Loucy (cell line): ENCODE measurements at regions not wholly inside any gene's neighbourhood (a gene's known extent, or its start where the extent isn't known, plus 50 kb on each side); places are given as distances from the start of the nearest gene placed in this dataset.

ENCODE experiments used
- H2AFZ ChIP-seq: fragments of 200-600 bp; sonication (generic); 2 replicates; pipeline ENCODE4 v1.6.0; 2016; ENCODE audit warnings: antibody characterized with exemption, mild to moderate bottlenecking, low read length, moderate library complexity
- H3F3A ChIP-seq: fragments of 200-600 bp; 2 replicates; pipeline ENCODE4 v1.6.0; 2016; ENCODE audit warnings: antibody characterized with exemption, low read depth, mild to moderate bottlenecking
- H3K27me3 ChIP-seq: fragments of 200-600 bp; sonication (generic); 2 replicates; pipeline ENCODE4 v1.6.1; 2014; ENCODE audit warnings: low read length, mild to moderate bottlenecking; ENCODE audit not compliant: insufficient read depth, poor library complexity, severe bottlenecking
- H3K36me3 ChIP-seq: fragments of 200-600 bp; sonication (generic); 2 replicates; pipeline ENCODE4 v1.6.1; 2016; ENCODE audit warnings: low read length; ENCODE audit not compliant: insufficient read depth
- H3K4me1 ChIP-seq: fragments of 200-600 bp; sonication (generic); 2 replicates; pipeline ENCODE4 v1.5.1; 2014; ENCODE audit warnings: low read length, mild to moderate bottlenecking; ENCODE audit not compliant: insufficient read depth, poor library complexity, severe bottlenecking
- H3K4me2 ChIP-seq: fragments of 200-600 bp; sonication (generic); 2 replicates; pipeline ENCODE4 v1.6.0; 2014; ENCODE audit warnings: antibody characterized with exemption, low read length, low read depth, mild to moderate bottlenecking; ENCODE audit not compliant: poor library complexity, severe bottlenecking
- H3K4me3 ChIP-seq: fragments of 200-600 bp; sonication (generic); 2 replicates; pipeline ENCODE4 v1.5.1; 2014; ENCODE audit warnings: low read length, mild to moderate bottlenecking, mixed read lengths; ENCODE audit not compliant: poor library complexity, severe bottlenecking
- H3K79me2 ChIP-seq: fragments of 200-600 bp; sonication (generic); 2 replicates; pipeline ENCODE4 v1.6.1; 2014; ENCODE audit warnings: low read length; ENCODE audit not compliant: insufficient read depth
- H3K9ac ChIP-seq: fragments of 200-600 bp; sonication (generic); 2 replicates; pipeline ENCODE4 v1.6.0; 2014; ENCODE audit warnings: mild to moderate bottlenecking, low read depth, low read length, moderate library complexity; ENCODE audit not compliant: poor library complexity, severe bottlenecking
- H3K9me2 ChIP-seq: fragments of 200-600 bp; sonication (generic); replicated peaks from 2 replicates; pipeline ENCODE4 v1.6.1; 2016; ENCODE audit warnings: low read depth, low read length, mixed read lengths
- H3K9me3 ChIP-seq: fragments of 200-600 bp; sonication (generic); 2 replicates; pipeline ENCODE4 v1.6.1; 2014; ENCODE audit warnings: mild to moderate bottlenecking, antibody characterized with exemption, low read length, low read depth; ENCODE audit not compliant: insufficient read depth
- H4K20me1 ChIP-seq: fragments of 200-600 bp; sonication (generic); 2 replicates; pipeline ENCODE4 v1.6.0; 2014; ENCODE audit warnings: antibody characterized with exemption, low read length, mild to moderate bottlenecking; ENCODE audit not compliant: insufficient read depth, poor library complexity, severe bottlenecking
- EZH2phosphoT487 ChIP-seq: fragments of 200-600 bp; IDR thresholded peaks from 2 replicates; pipeline ENCODE4 v1.6.1; 2018; ENCODE audit warnings: antibody characterized with exemption, mild to moderate bottlenecking, moderate library complexity, borderline replicate concordance
- TF ChIP-seq, protein P1 (sequence below): fragments of 200-600 bp; sonication (generic); conservative IDR thresholded peaks from 2 replicates; pipeline ENCODE4 v1.5.1; 2014; ENCODE audit warnings: mild to moderate bottlenecking, antibody characterized with exemption, low read length

DNA sequence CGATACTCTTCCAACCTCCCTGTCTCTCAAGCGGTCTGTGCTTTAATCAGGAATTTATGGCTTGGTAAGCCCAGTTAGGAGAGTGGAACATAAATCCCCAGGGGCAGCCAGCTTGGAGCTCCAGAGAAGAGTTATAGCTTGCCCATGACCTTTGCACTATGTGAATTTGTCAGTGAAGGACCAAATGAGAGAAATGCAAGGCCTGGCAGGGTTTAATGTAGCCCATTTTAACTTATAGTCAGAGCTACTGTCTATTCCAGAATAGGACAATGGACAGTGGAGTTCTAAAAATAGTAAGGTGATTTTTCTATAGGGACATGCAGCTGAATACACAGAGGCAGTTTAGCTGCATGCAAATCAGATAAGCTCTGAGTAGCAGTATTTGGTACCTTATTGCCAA, 142.6 kb upstream of the CAV2 start:
- no peaks in the 10 kb centered on the region for H4K20me1 ChIP-seq
- H3F3A ChIP-seq = no peaks in the 10 kb centered on the region
- no peaks in the 10 kb centered on the region for H3K79me2 ChIP-seq
- no peak for TF ChIP-seq EZH2phosphoT487
- TF ChIP-seq, protein P1, sequence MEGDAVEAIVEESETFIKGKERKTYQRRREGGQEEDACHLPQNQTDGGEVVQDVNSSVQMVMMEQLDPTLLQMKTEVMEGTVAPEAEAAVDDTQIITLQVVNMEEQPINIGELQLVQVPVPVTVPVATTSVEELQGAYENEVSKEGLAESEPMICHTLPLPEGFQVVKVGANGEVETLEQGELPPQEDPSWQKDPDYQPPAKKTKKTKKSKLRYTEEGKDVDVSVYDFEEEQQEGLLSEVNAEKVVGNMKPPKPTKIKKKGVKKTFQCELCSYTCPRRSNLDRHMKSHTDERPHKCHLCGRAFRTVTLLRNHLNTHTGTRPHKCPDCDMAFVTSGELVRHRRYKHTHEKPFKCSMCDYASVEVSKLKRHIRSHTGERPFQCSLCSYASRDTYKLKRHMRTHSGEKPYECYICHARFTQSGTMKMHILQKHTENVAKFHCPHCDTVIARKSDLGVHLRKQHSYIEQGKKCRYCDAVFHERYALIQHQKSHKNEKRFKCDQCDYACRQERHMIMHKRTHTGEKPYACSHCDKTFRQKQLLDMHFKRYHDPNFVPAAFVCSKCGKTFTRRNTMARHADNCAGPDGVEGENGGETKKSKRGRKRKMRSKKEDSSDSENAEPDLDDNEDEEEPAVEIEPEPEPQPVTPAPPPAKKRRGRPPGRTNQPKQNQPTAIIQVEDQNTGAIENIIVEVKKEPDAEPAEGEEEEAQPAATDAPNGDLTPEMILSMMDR = no peak
- no peaks in the 10 kb centered on the region for H3K9me2 ChIP-seq
- no peak overlapping the region for H3K4me3 ChIP-seq
- H3K27me3 ChIP-seq = no peaks in the 10 kb centered on the region
- no peaks in the 10 kb centered on the region for H3K36me3 ChIP-seq
- no peaks in the 10 kb centered on the region for H3K9me3 ChIP-seq
- H3K4me1 ChIP-seq = peaks cover 12% of the 10 kb centered on the region
- H2AFZ ChIP-seq = no peak overlapping the region
- H3K9ac ChIP-seq = no peak overlapping the region
- no peak overlapping the region for H3K4me2 ChIP-seq

DNA sequence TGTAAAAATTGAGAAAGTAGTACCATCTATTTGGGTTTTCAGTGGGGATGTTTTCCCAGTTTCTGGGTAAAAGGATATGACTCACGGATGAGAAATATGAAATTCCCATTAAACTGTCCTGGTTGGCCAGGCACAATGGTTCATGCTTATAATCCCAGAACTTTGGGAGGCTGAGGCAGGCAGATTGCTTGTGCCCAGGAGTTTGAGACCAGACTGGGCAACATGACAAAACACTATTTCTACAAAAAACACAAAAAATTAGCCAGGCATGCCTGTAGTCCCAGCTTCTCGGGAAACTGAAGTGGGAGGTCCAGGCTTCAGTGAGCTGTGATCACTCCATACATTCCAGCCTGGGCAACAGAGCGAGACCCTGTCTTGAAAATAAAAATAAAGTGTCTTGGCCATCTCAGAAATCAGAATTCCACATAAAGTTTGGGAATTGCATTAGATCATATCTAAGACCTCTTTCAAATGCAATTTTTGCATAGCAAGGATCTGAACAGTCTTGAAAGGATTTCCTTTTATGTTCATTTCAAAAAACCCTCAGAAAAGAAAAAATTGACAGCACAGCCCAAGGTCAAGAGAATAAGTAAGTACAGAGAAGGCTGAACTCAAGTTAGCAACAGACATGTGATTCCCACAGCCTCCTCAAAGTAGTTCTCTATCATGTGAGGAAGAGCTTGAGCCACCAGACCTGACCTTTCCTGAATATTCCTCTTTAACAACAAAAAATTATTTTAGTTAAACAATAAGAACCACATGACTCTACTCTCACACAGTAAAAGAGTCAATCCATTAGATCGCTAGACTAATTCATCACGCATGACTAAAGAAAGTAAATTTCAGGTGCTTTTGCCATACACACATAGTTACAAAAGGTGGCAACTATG, 141.5 kb upstream of the CAV2 start:
- H3F3A ChIP-seq = no peaks in the 10 kb centered on the region
- H4K20me1 ChIP-seq = no peaks in the 10 kb centered on the region
- TF ChIP-seq, protein P1 = no peak
- TF ChIP-seq EZH2phosphoT487 = no peak
- no peaks in the 10 kb centered on the region for H3K79me2 ChIP-seq
- H3K4me1 ChIP-seq = peaks cover 12% of the 10 kb centered on the region
- H3K36me3 ChIP-seq = no peaks in the 10 kb centered on the region
- H3K9me2 ChIP-seq = no peaks in the 10 kb centered on the region
- H3K9ac ChIP-seq = no peak overlapping the region
- no peaks in the 10 kb centered on the region for H3K27me3 ChIP-seq
- H3K4me2 ChIP-seq = no peak overlapping the region
- no peaks in the 10 kb centered on the region for H3K9me3 ChIP-seq
- H3K4me3 ChIP-seq = no peak overlapping the region
- H2AFZ ChIP-seq = no peak overlapping the region

DNA sequence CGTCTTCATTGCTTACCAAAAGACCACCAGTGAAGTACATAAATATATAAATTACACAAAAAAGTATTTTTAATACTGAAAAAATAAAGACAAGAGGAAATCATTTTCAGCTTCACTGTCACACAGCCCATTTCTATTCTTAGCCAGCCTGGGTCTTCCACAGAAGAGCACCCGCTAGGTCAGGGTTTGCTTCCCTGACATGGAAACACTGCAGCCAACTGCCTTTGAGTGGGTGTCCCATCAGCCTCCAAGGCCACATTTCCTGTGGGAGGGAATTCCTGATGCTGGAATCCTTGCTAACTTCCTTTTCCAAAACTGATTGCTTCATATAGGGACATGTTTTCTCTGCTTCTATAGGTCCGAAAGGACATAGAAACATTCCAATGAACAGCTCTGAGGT, 137.8 kb upstream of the CAV2 start:
- Histone ChIP-seq H3K4me3 (no peak overlapping the region), H3K4me1 (peaks cover under 1% of the 10 kb centered on the region), H3K4me2 (no peak overlapping the region), H3F3A (no peaks in the 10 kb centered on the region), H3K9ac (no peak overlapping the region), H3K9me3 (no peaks in the 10 kb centered on the region), H3K36me3 (no peaks in the 10 kb centered on the region), H3K79me2 (no peaks in the 10 kb centered on the region), H3K9me2 (no peaks in the 10 kb centered on the region), H4K20me1 (no peaks in the 10 kb centered on the region), H2AFZ (no peak overlapping the region), H3K27me3 (no peaks in the 10 kb centered on the region)
- TF ChIP-seq EZH2phosphoT487 = no peak
- TF ChIP-seq, protein P1 = no peak
